ENCODE measurements at regions not wholly inside any gene's neighbourhood (a gene's known extent, or its start where the extent isn't known, plus 50 kb on each side); places are given as distances from the start of the nearest gene placed in this dataset.

DNA sequence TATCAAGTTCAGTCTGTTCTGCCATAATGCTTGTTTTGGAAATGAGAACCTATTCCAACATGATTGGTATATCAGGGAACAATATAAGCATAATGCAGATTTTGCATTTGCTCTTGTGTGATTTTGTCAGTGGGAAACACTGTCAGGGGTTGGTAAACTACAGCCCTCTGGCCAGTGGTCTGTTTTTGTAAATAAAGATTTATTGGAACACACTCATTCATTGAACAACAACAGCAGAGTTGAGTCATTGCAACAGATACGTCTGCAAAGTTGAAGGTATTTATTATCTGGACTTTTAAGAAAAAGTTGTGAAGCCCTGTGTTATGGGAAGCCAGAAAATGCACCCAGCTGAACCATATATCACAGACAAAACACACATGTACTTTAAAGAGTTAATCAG is 83.1 kb downstream of the MCFD2 start:
- DNase-seq (ENCODE audit: low read depth) = no peak
- CTCF ChIA-PET = interaction anchor here (0.9 to 2.3 kb wide), 3 partner anchors 13 to 29 kb away, joined by 3 to 9 read pairs (median 3); no protein-coding TSS in a partner anchor
- TF ChIP-seq, protein P1, sequence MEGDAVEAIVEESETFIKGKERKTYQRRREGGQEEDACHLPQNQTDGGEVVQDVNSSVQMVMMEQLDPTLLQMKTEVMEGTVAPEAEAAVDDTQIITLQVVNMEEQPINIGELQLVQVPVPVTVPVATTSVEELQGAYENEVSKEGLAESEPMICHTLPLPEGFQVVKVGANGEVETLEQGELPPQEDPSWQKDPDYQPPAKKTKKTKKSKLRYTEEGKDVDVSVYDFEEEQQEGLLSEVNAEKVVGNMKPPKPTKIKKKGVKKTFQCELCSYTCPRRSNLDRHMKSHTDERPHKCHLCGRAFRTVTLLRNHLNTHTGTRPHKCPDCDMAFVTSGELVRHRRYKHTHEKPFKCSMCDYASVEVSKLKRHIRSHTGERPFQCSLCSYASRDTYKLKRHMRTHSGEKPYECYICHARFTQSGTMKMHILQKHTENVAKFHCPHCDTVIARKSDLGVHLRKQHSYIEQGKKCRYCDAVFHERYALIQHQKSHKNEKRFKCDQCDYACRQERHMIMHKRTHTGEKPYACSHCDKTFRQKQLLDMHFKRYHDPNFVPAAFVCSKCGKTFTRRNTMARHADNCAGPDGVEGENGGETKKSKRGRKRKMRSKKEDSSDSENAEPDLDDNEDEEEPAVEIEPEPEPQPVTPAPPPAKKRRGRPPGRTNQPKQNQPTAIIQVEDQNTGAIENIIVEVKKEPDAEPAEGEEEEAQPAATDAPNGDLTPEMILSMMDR (IDR thresholded peaks at IDR 0.05; ENCODE audit: insufficient read depth, low read depth, low read length) = no peak
- H3K27me3 ChIP-seq (ENCODE audit: control insufficient read depth, insufficient read depth, low read length) = no peaks in the 10 kb centered on the region
- no peaks in the 10 kb centered on the region for H3K36me3 ChIP-seq (ENCODE audit: control insufficient read depth, insufficient read depth, low read length)
- no peak overlapping the region for H3K4me3 ChIP-seq (ENCODE audit: low read depth, low read length)
- POLR2A ChIA-PET = no interaction called here

DNA sequence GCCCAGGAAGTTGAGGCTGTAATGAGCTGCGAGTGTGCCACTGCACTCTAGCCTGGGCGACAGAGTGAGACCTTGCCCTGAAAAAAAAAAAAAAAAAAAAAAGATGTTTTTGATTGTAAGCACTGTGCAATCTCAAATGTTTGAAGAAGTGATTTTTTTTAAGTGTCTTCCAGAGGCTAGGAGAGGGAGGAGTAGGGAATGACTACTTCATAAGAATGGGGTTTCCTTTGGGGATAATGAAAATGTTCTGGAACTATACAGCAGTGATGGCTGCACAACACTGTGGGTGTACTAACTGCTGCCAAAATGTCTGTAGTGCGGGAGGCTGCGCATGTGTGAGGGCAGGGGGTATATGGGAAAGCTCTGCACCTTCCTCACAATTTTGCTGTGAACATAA is 83.7 kb downstream of the MCFD2 start:
- TF ChIP-seq, protein P1 (IDR thresholded peaks at IDR 0.05; ENCODE audit: insufficient read depth, low read depth, low read length) = no peak
- ChIA-PET CTCF (interaction anchor here (0.9 to 2.3 kb wide), 6 partner anchors 8 to 33 kb away, joined by 3 to 9 read pairs (median 3); no protein-coding TSS in a partner anchor), POLR2A (interaction anchor here (0.6 to 2.5 kb wide), 6 partner anchors 20 to 201 kb away, joined by 3 to 16 read pairs (median 5); no protein-coding TSS in a partner anchor)
- Histone ChIP-seq H3K27me3 (ENCODE audit: control insufficient read depth, insufficient read depth, low read length) (no peaks in the 10 kb centered on the region), H3K36me3 (ENCODE audit: control insufficient read depth, insufficient read depth, low read length) (no peaks in the 10 kb centered on the region), H3K4me3 (ENCODE audit: low read depth, low read length) (no peak overlapping the region)
- no peak for DNase-seq (ENCODE audit: low read depth)

DNA sequence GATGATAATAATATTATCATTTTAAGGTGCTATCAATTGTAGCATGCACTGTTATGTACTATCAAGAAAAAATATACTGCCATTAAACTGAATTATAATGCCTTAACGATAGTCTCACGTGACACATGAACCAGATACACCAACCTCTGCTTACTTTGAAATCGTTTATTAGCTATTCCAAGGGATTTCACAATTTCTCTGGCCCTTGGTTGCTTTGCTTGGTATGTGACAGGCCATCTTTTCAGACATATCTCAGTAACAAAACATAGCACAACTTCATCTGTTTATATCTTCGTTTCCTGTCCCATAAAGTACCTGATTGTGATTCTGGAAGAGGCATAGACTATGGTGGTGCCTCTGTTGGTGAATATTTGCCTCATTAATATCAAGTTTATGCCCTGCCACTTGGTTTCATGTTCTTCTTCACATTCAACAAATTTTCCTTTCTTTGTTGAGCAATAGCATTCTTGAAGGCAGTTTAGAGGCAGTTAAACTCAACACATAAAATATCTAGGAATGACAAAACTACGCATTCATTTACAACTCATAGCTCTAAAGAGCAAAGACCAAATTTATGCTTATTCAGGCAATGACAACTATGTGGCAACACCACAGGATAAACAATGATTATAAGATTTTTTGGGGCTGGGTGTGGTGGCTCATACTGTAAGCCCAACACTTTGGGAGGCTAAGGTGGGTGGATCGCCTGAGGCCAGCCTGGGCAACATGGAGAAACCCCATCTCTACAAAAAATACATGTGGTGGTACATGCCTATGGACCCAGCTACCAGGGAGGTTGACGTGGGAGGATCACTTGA is 84.3 kb downstream of the MCFD2 start:
- H3K4me3 ChIP-seq (ENCODE audit: low read depth, low read length) = no peak overlapping the region
- TF ChIP-seq, protein P1 (IDR thresholded peaks at IDR 0.05; ENCODE audit: insufficient read depth, low read depth, low read length) = no peak
- peak; percentile 95 for DNase-seq (ENCODE audit: low read depth)
- POLR2A ChIA-PET = interaction anchor here (0.6 to 2.5 kb wide), 10 partner anchors 17 to 343 kb away, joined by 3 to 16 read pairs (median 5); no protein-coding TSS in a partner anchor
- H3K36me3 ChIP-seq (ENCODE audit: control insufficient read depth, insufficient read depth, low read length) = no peaks in the 10 kb centered on the region
- CTCF ChIA-PET = interaction anchor here (0.6 to 2.3 kb wide), 11 partner anchors 8 to 128 kb away, joined by 3 to 9 read pairs (median 3); no protein-coding TSS in a partner anchor
- H3K27me3 ChIP-seq (ENCODE audit: control insufficient read depth, insufficient read depth, low read length) = no peaks in the 10 kb centered on the region

DNA sequence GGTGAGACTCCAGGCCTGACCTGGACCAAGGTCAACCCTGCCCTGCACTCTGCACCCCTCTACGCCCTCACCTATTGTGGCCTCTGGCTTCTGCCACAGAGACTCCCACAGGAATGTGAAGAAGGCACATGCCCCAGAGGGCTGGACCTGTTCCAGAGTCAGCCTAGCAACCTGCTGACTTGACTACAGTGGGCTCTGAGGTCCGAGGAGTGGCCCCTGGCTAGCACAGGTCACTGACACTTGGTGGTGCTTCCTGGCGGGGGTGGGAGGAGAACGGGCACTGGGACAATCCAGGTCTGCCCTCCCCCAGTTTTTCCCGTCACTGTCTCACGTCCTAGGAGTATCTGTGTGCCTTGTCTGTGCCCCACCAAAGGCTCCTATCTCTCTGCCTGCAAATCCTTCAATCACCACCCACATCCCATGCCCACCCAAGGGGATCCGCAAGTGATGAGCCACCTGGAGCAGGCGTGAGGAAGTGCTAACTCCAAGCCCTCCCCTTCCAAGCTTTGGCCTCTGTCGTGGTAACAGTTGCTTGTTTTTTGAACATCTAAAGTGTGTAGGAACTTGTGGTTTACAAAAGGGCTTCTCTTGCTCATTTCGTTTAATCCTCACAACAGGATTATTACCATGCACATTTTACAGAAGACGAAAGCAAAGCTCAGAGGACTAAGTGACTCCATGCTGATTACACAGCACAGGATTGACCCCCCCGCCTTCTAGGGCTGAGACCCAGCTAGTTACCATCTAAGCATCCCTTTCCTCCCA is 86.2 kb downstream of the MCFD2 start:
- Histone ChIP-seq H3K27me3 (ENCODE audit: control insufficient read depth, insufficient read depth, low read length) (no peaks in the 10 kb centered on the region), H3K36me3 (ENCODE audit: control insufficient read depth, insufficient read depth, low read length) (no peaks in the 10 kb centered on the region), H3K4me3 (ENCODE audit: low read depth, low read length) (no peak overlapping the region)
- no peak for DNase-seq (ENCODE audit: low read depth)
- CTCF ChIA-PET = interaction anchor here (1.3 to 2.1 kb wide), 3 partner anchors 17 to 59 kb away, joined by 4 to 7 read pairs (median 6); no protein-coding TSS in a partner anchor
- TF ChIP-seq, protein P1 (IDR thresholded peaks at IDR 0.05; ENCODE audit: insufficient read depth, low read depth, low read length) = no peak
- POLR2A ChIA-PET = interaction anchor here (1.2 to 2.5 kb wide), 2 partner anchors 29 to 174 kb away, joined by 3 to 16 read pairs; no protein-coding TSS in a partner anchor
